Natural killer cell treated with Interleukin-12 subunit alpha and Interleukin-12 subunit beta and Interleukin-15 and Interleukin-18, amount 100 ng/mL, for 72 hours (primary cell): ENCODE measurements at regions not wholly inside any gene's neighbourhood (a gene's known extent, or its start where the extent isn't known, plus 50 kb on each side); places are given as distances from the start of the nearest gene placed in this dataset.
"Not testable (repeated sequence)": the region's sequence is repeated elsewhere in the genome, so short reads cannot be mapped to it uniquely, and the experiment has no call there.

Experiments
- ATAC-seq, 2 donors: fragments of 150-1000 bp; cut with Tn5 transposase in 1 of 2; sonication (Bioruptor Pico), chemical (Tn5 transposase) in 1 of 2; 2 replicates each; pipeline ENCODE4 v1.10.0; 2021
- DNase-seq: peaks from one replicate; pipeline ENCODE4 v3.0.0; 2022; ENCODE audit warnings: low spot score
- H3K27ac Mint-ChIP-seq, 2 donors: 1 replicate in 1 of 2; 2 replicates in 1 of 2; pipeline ENCODE4 v1.8.0; 2022; ENCODE audit warnings: mixed read lengths in 2 of 2, mild to moderate bottlenecking in 1 of 2, moderate library complexity in 1 of 2
- H3K27me3 Mint-ChIP-seq, 2 donors: 1 replicate in 1 of 2; 2 replicates in 1 of 2; pipeline ENCODE4 v1.8.0; 2022; ENCODE audit warnings: mixed read lengths in 2 of 2
- H3K36me3 Mint-ChIP-seq: one replicate; pipeline ENCODE4 v1.8.0; 2022; ENCODE audit warnings: mixed read lengths
- H3K4me1 Mint-ChIP-seq, 2 donors: 1 replicate in 1 of 2; 2 replicates in 1 of 2; pipeline ENCODE4 v1.8.0; 2022; ENCODE audit warnings: low read depth in 2 of 2, mixed read lengths in 2 of 2, mild to moderate bottlenecking in 1 of 2
- H3K4me3 Mint-ChIP-seq: one replicate; pipeline ENCODE4 v1.8.0; 2022; ENCODE audit warnings: mixed read lengths
- H3K9me3 Mint-ChIP-seq: 2 replicates; pipeline ENCODE4 v1.8.0; 2022; ENCODE audit warnings: mixed read lengths

DNA sequence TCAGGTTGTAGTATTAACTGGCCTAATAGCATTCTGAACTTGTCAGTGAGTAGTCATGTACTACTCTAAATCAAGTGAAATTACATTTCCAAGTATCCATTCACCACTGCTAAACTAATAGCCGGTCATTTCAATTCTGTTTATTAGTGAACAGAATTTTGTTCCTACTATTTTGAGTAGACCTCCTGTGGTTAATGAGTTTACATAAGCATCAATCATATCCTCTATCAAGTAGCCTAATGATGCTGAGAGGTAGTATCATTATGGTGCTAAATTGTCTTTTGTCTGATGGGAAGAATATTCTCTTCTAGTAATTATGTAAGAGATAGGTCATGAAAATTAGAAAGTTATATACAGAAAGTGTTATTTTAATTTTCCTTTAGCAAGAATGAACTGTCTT is 602.8 kb downstream of the KCNT2 start:
- ATAC-seq (no peak), DNase-seq (no peak)
- no peak overlapping the region for H3K27ac Mint-ChIP-seq
- H3K9me3 Mint-ChIP-seq, result peaks cover 6% of the 10 kb centered on the region
- no peak overlapping the region for H3K4me3 Mint-ChIP-seq
- H3K27me3 Mint-ChIP-seq, result no peaks in the 10 kb centered on the region
- H3K4me1 Mint-ChIP-seq, result no peaks in the 10 kb centered on the region
- H3K36me3 Mint-ChIP-seq, result no peaks in the 10 kb centered on the region

- not testable (repeated sequence) for DNase-seq, H3K36me3 Mint-ChIP-seq, H3K4me1 Mint-ChIP-seq, H3K27me3 Mint-ChIP-seq, H3K9me3 Mint-ChIP-seq, H3K27ac Mint-ChIP-seq, H3K4me3 Mint-ChIP-seq, ATAC-seq
Observed at GRCh38 chr1:196004388-196004787, 603.9 kb downstream of the KCNT2 start.

DNA sequence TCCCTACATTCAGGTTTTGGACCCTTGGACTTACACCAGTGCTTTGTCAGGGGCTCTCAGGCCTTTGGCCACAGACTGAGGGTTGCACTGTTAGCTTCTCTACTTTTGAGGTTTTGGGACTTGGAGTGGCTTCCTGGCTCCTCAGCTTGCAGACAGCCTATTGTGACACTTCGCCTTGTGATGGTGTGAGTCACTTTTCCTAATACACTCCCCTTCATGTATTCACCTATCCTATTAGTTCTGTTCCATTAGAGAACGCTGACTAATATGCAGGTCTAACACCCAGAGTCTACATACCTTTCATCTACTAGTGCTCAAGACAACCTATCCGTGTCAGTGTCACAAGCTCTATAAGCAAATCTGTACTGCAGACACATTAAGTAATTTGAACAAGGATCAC is 605.3 kb downstream of the KCNT2 start:
- no peak overlapping the region for H3K27ac Mint-ChIP-seq

GRCh38 chr1:196002296-196002695 is 605.9 kb downstream of the KCNT2 start:
- H3K27me3 Mint-ChIP-seq, H3K36me3 Mint-ChIP-seq, H3K4me3 Mint-ChIP-seq, DNase-seq, H3K27ac Mint-ChIP-seq, ATAC-seq, H3K4me1 Mint-ChIP-seq: not testable (repeated sequence)
- peaks cover 13% of the 10 kb centered on the region for H3K9me3 Mint-ChIP-seq

More for the DNA sequence above, 605.3 kb downstream of the KCNT2 start:
- DNase-seq (no peak), ATAC-seq (no peak)
- Mint-ChIP-seq H3K36me3 (no peaks in the 10 kb centered on the region), H3K27me3 (no peaks in the 10 kb centered on the region), H3K4me1 (no peaks in the 10 kb centered on the region), H3K9me3 (peaks cover 13% of the 10 kb centered on the region), H3K4me3 (no peak overlapping the region)

DNA sequence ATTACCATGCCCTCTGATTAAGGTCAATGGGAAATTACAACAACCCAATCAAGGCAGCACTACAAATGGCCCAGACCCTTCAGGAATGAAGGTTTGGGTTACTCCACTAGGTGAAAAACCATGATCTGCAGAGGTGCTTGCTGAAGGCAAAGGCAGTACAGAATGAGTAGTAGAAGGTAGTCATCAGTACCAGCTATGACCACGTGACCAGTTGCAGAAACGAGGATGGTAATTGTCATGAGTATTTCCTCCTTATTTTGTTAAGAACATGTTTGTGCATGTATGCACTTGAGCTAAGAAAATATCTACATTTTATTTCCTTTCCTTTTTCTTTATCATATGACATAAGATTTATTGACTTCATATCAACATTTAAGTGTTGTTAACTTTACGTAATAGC is 607.1 kb downstream of the KCNT2 start:
- ATAC-seq, result no peak
- Mint-ChIP-seq H3K36me3 (no peaks in the 10 kb centered on the region), H3K9me3 (peaks cover 11% of the 10 kb centered on the region), H3K4me3 (no peak overlapping the region), H3K4me1 (no peaks in the 10 kb centered on the region), H3K27ac (no peak overlapping the region), H3K27me3 (no peaks in the 10 kb centered on the region)
- no peak for DNase-seq

GRCh38 chr1:195999022-195999421 is 609.2 kb downstream of the KCNT2 start:
- H3K4me3 Mint-ChIP-seq, result no peak overlapping the region
- H3K27me3 Mint-ChIP-seq, result no peaks in the 10 kb centered on the region
- no peaks in the 10 kb centered on the region for H3K36me3 Mint-ChIP-seq
- H3K27ac Mint-ChIP-seq, result no peak overlapping the region
- no peak for ATAC-seq
- H3K9me3 Mint-ChIP-seq, result peaks cover 10% of the 10 kb centered on the region
- no peak for DNase-seq
- H3K4me1 Mint-ChIP-seq, result no peaks in the 10 kb centered on the region

DNA sequence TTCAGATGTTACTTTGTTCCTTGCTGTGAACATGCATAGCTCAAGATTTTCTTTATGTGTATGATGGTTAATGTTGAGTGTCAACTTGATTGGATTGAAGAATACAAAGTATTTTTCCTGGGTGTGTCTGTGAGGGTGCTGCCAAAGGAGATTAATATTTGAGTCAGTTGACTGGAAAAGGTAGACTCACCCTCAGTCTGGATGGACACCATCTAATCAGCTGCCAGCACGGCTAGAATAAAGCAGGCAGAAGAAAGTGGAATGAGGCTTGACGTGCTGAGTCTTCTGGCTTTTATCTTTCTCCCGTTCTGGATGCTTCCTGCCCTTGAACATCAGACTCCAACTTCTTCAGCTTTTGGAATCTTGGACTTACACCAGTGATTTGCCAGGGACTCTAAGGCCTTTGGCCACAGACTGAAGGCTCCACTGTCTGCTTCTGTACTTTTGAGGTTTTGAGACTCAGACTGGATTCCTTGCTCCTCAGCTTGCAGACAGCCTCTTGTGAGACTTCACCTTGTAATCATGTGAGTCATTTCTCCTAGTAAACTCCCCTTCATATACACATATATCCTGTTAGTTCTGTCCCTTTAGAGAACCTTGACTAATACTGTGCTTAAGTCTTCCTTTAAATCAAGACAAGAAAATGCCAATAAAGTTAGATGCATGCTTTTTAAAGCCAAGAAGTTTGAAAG is 626.6 kb downstream of the KCNT2 start:
- H3K9me3 Mint-ChIP-seq, result peaks cover 10% of the 10 kb centered on the region
- DNase-seq, result no peak
- peaks cover 6% of the 10 kb centered on the region for H3K36me3 Mint-ChIP-seq

GRCh38 chr1:195979646-195980045 is 628.6 kb downstream of the KCNT2 start:
- Mint-ChIP-seq H3K27ac (no peak overlapping the region), H3K4me3 (no peak overlapping the region), H3K27me3 (no peaks in the 10 kb centered on the region), H3K36me3 (peaks cover 6% of the 10 kb centered on the region), H3K4me1 (no peaks in the 10 kb centered on the region), H3K9me3 (peaks cover 14% of the 10 kb centered on the region)
- DNase-seq (no peak), ATAC-seq (no peak)

More for the DNA sequence above, 626.6 kb downstream of the KCNT2 start:
- Mint-ChIP-seq H3K4me3 (no peak overlapping the region), H3K27ac (no peak overlapping the region), H3K4me1 (no peaks in the 10 kb centered on the region), H3K27me3 (no peaks in the 10 kb centered on the region)
- no peak for ATAC-seq

DNA sequence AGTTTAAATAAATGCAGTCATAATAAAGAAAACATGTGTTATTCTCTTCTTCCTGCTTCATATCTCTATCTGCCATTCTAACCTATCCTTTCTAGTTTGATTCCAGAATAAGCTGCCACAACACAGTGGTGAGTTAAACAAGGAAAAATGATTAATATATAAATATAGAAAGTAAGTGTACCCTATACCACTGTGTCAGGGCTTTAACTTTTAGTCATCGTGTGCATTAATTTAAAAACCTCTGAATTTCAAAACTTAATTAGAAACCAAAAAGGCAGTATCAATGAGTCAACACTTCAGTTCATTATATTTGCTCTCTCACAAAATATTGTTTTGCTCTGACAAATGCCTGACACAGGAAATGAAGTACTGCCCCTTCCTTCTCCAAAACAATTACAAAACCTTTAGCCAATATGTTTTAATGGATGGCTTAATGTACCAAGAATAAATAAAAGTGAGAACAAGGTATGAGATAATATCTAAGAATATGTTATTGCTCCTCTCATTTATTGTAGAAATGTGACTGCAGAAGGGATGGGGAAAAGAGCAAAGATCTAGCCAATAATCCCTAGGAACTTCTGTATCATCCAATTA is 634.8 kb downstream of the KCNT2 start:
- no peaks in the 10 kb centered on the region for H3K27me3 Mint-ChIP-seq
- peaks cover 16% of the 10 kb centered on the region for H3K9me3 Mint-ChIP-seq
- ATAC-seq, result no peak

GRCh38 chr1:195971589-195971988 is 636.7 kb downstream of the KCNT2 start:
- H3K9me3 Mint-ChIP-seq, result peaks cover 16% of the 10 kb centered on the region
- DNase-seq (no peak), ATAC-seq (no peak)
- no peak overlapping the region for H3K27ac Mint-ChIP-seq
- no peaks in the 10 kb centered on the region for H3K27me3 Mint-ChIP-seq
- H3K36me3 Mint-ChIP-seq, result no peaks in the 10 kb centered on the region
- H3K4me3 Mint-ChIP-seq, result no peak overlapping the region
- no peaks in the 10 kb centered on the region for H3K4me1 Mint-ChIP-seq

More for the DNA sequence above, 634.8 kb downstream of the KCNT2 start:
- DNase-seq, result no peak
- Mint-ChIP-seq H3K36me3 (no peaks in the 10 kb centered on the region), H3K4me3 (no peak overlapping the region), H3K27ac (no peak overlapping the region), H3K4me1 (no peaks in the 10 kb centered on the region)

DNA sequence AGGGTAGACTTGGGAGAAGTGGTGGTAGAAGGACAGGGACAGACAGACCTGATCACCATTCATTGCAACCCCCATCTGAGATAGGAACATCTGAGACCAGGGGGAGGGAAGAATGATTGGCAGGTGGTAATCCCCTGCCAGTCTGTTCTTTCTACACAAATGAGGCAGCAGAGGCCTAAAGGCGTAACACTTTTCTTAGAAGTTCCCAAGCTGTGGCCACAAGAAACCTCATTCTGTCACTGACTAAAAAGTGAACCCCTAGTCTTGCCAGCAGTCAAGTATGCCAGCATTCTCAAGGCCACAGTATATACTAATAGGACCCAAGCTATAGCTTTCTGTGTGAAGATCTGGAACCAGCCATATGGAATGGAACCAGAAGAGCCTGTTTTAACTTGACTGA is 638.0 kb downstream of the KCNT2 start:
- no peak for ATAC-seq
- H3K27ac Mint-ChIP-seq, result no peak overlapping the region
- H3K9me3 Mint-ChIP-seq, result peaks cover 14% of the 10 kb centered on the region
- no peak for DNase-seq
- no peaks in the 10 kb centered on the region for H3K36me3 Mint-ChIP-seq
- H3K4me1 Mint-ChIP-seq, result no peaks in the 10 kb centered on the region
- no peaks in the 10 kb centered on the region for H3K27me3 Mint-ChIP-seq
- no peak overlapping the region for H3K4me3 Mint-ChIP-seq

DNA sequence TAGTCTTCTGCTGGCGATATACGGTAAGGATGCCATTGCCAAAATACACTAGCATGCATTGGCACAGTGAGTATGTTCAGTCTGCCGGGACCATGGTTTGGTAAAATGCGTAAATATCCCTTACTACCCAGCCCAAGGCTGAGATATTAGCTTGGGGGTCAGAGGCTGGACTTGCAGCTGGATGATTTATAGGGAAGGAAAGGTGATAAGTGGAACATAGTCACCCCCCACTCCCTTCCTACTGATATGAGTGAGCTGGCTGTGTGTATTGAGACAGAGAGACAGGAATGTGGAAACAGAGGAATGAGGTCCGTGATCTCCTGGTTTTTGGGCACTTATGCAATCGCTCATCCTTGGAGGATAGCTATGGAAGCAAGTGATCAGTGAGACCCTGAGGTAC is 642.8 kb downstream of the KCNT2 start:
- Mint-ChIP-seq H3K9me3 (peaks cover 10% of the 10 kb centered on the region), H3K36me3 (no peaks in the 10 kb centered on the region), H3K27ac (no peak overlapping the region), H3K4me1 (no peaks in the 10 kb centered on the region), H3K27me3 (no peaks in the 10 kb centered on the region), H3K4me3 (no peak overlapping the region)
- DNase-seq (no peak), ATAC-seq (no peak)

GRCh38 chr1:195965036-195965435 is 643.2 kb downstream of the KCNT2 start:
- ATAC-seq (no peak), DNase-seq (no peak)
- H3K4me1 Mint-ChIP-seq, result no peaks in the 10 kb centered on the region
- no peaks in the 10 kb centered on the region for H3K36me3 Mint-ChIP-seq
- H3K27me3 Mint-ChIP-seq, result no peaks in the 10 kb centered on the region
- H3K4me3 Mint-ChIP-seq, result no peak overlapping the region
- peaks cover 11% of the 10 kb centered on the region for H3K9me3 Mint-ChIP-seq
- no peak overlapping the region for H3K27ac Mint-ChIP-seq

GRCh38 chr1:195964516-195964915 is 643.7 kb downstream of the KCNT2 start:
- H3K27me3 Mint-ChIP-seq, result no peaks in the 10 kb centered on the region
- no peak overlapping the region for H3K4me3 Mint-ChIP-seq
- H3K27ac Mint-ChIP-seq, result no peak overlapping the region
- no peak for DNase-seq
- H3K36me3 Mint-ChIP-seq, result no peaks in the 10 kb centered on the region
- H3K4me1 Mint-ChIP-seq, result no peaks in the 10 kb centered on the region
- H3K9me3 Mint-ChIP-seq, result peaks cover 9% of the 10 kb centered on the region
- no peak for ATAC-seq

GRCh38 chr1:195962051-195962450 is 646.2 kb downstream of the KCNT2 start:
- Mint-ChIP-seq H3K4me3 (no peak overlapping the region), H3K27me3 (no peaks in the 10 kb centered on the region), H3K9me3 (peaks cover 7% of the 10 kb centered on the region), H3K36me3 (no peaks in the 10 kb centered on the region), H3K27ac (no peak overlapping the region), H3K4me1 (no peaks in the 10 kb centered on the region)
- ATAC-seq (no peak), DNase-seq (no peak)
